ENCODE measurements at regions not wholly inside any gene's neighbourhood (a gene's known extent, or its start where the extent isn't known, plus 50 kb on each side); places are given as distances from the start of the nearest gene placed in this dataset.

GRCh38 chr2:145916799-145917198, 1396.9 kb upstream of the ZEB2 start:
- intact Hi-C loops (cut with micrococcal nuclease): no loop called here
- BruUV-seq (replicated peaks): no TSS peak
- H3K9me3 ChIP-seq (ENCODE audit: control insufficient read depth in 1 of 2, insufficient read depth in 1 of 2, low read depth in 1 of 2, low read length in 2 of 2): no peaks in the 10 kb centered on the region

More at GRCh38 chr2:145916799-145917198, 1396.9 kb upstream of the ZEB2 start:
- Histone ChIP-seq H2AFZ (ENCODE audit: low read depth, low read length, poor library complexity, severe bottlenecking) (no peak overlapping the region), H3K4me1 (ENCODE audit: control insufficient read depth in 1 of 2, insufficient read depth in 2 of 2, low read length in 2 of 2) (no peaks in the 10 kb centered on the region), H3K27me3 (ENCODE audit: insufficient read depth, low read length) (no peaks in the 10 kb centered on the region), H3K9me2 (ENCODE audit: insufficient read depth) (no peaks in the 10 kb centered on the region), H3K4me3 (replicated peaks in 1 of 2; ENCODE audit: low read depth in 1 of 2, low read length in 2 of 2) (no peak overlapping the region), H4K20me1 (ENCODE audit: insufficient read depth) (no peaks in the 10 kb centered on the region), H3K9ac (ENCODE audit: low read length) (no peak overlapping the region), H3K4me2 (ENCODE audit: low read length) (no peak overlapping the region), H3K36me3 (ENCODE audit: control insufficient read depth in 1 of 2, insufficient read depth in 2 of 2, low read length in 2 of 2) (no peaks in the 10 kb centered on the region), H3K27ac (ENCODE audit: low read depth, low read length) (no peak overlapping the region), H3K79me2 (ENCODE audit: insufficient read depth, low read length) (no peaks in the 10 kb centered on the region)
- no peak for ATAC-seq
- CTCF ChIA-PET: no interaction called here
- RAD21 ChIA-PET (ENCODE audit: low non-redundant PET in 1 of 2, low total read pairs in 2 of 2, uncharacterized antibody in 2 of 2, unreplicated experiment in 2 of 2): no interaction called here
- POLR2A ChIA-PET: no interaction called here
- DNase-seq (ENCODE audit: low read depth, low spot score): no peak
- TF ChIP-seq SRF (IDR thresholded peaks at IDR 0.05; ENCODE audit: low read depth): no peak
- TF ChIP-seq FOSL1 (IDR thresholded peaks at IDR 0.05; ENCODE audit: low read depth): no peak
- no peak for TF ChIP-seq ELF1 (IDR thresholded peaks at IDR 0.05; ENCODE audit: borderline replicate concordance, low read depth)
- TF ChIP-seq EGR1 (IDR thresholded peaks at IDR 0.05; ENCODE audit: low read depth): no peak
- TF ChIP-seq CTCF (IDR thresholded peaks at IDR 0.05 in 2 of 3, conservative IDR thresholded peaks at IDR 0.05 in 1 of 3; ENCODE audit: borderline replicate concordance in 1 of 3, insufficient read depth in 1 of 3, low read depth in 2 of 3, low read length in 2 of 3): no peak
- no peak for TF ChIP-seq ZBTB33 (IDR thresholded peaks at IDR 0.05; ENCODE audit: extremely low read depth, insufficient replicate concordance, low read length)
- no peak for TF ChIP-seq SIN3A (IDR thresholded peaks at IDR 0.05; ENCODE audit: low read depth)
- TF ChIP-seq ZFX (IDR thresholded peaks at IDR 0.05): no peak
- TF ChIP-seq JUND (IDR thresholded peaks at IDR 0.05): no peak
- no peak for TF ChIP-seq ATF3 (IDR thresholded peaks at IDR 0.05)
- TF ChIP-seq EZH2 (IDR thresholded peaks at IDR 0.05): no peak
- no peak for TF ChIP-seq TCF7L2 (IDR thresholded peaks at IDR 0.05; ENCODE audit: borderline replicate concordance, extremely low read depth, insufficient read depth, insufficient read length)
- no peak for TF ChIP-seq ZNF274 (IDR thresholded peaks at IDR 0.05; ENCODE audit: low read depth, low read length)
- TF ChIP-seq RAD21 (IDR thresholded peaks at IDR 0.05; ENCODE audit: low read depth): no peak
- TF ChIP-seq CBX3 (IDR thresholded peaks at IDR 0.05; ENCODE audit: low read depth): no peak
- no peak for TF ChIP-seq POLR2A (IDR thresholded peaks at IDR 0.05; ENCODE audit: borderline replicate concordance, extremely low read depth, insufficient read depth, insufficient read length)
- TF ChIP-seq YY1 (IDR thresholded peaks at IDR 0.05; ENCODE audit: extremely low read depth, insufficient replicate concordance, low read depth, low read length): no peak
- TF ChIP-seq EZH2phosphoT487 (IDR thresholded peaks at IDR 0.05; ENCODE audit: borderline replicate concordance): no peak
